Vagina (tissue), 2 donors: ENCODE measurements at regions not wholly inside any gene's neighbourhood (a gene's known extent, or its start where the extent isn't known, plus 50 kb on each side); places are given as distances from the start of the nearest gene placed in this dataset.

Source experiments
- CTCF ChIP-seq, 3 experiments: fragments of 450-650 bp in 2 of 3; fragments of 200-600 bp in 1 of 3; sonication (generic) in 1 of 3; IDR thresholded peaks; one replicate each; pipeline ENCODE4 v1.5.1; 2017 to 2019; ENCODE audit warnings: antibody characterized with exemption in 3 of 3, mild to moderate bottlenecking in 2 of 3, moderate library complexity in 2 of 3
- POLR2A ChIP-seq, 2 donors: fragments of 450-650 bp; IDR thresholded peaks; one replicate each; pipeline ENCODE4 v1.6.1; 2017; ENCODE audit warnings: antibody characterized with exemption in 2 of 2, mild to moderate bottlenecking in 2 of 2, moderate library complexity in 2 of 2
- POLR2AphosphoS5 ChIP-seq, 2 donors: sonication (generic); formaldehyde crosslinking; IDR thresholded peaks; one replicate each; pipeline ENCODE4 v1.9.0; 2017; ENCODE audit warnings: antibody characterized with exemption in 2 of 2, mild to moderate bottlenecking in 2 of 2, low read depth in 1 of 2; ENCODE audit not compliant: insufficient read depth in 1 of 2

GRCh38 chr6:23855497-23856116 lies 270.4 kb upstream of the NRSN1 start:
- TF ChIP-seq CTCF (IDR thresholded peaks at IDR 0.05) (no peak), POLR2AphosphoS5 (IDR thresholded peaks at IDR 0.05; ENCODE audit: insufficient read depth in 1 of 2, low read depth in 1 of 2) (no peak), POLR2A (IDR thresholded peaks at IDR 0.05) (no peak)
